Heart left ventricle (tissue), 13 donors: ENCODE measurements at regions not wholly inside any gene's neighbourhood (a gene's known extent, or its start where the extent isn't known, plus 50 kb on each side); places are given as distances from the start of the nearest gene placed in this dataset.

Source experiments
- CTCF ChIP-seq, 12 donors: fragments of 200-600 bp; sonication (generic) in 4 of 12; IDR thresholded peaks; one replicate each; pipeline versions ENCODE4 v1.5.0 to v1.8.0; 2018 to 2022; ENCODE audit warnings: antibody characterized with exemption in 12 of 12, mild to moderate bottlenecking in 5 of 12
- POLR2A ChIP-seq, 2 donors: fragments of 450-650 bp; IDR thresholded peaks; one replicate each; pipeline ENCODE4 v1.6.1; 2017; ENCODE audit warnings: antibody characterized with exemption in 2 of 2, mild to moderate bottlenecking in 2 of 2, moderate library complexity in 2 of 2
- donor health status: ischemic (EF 13 %, LVEDD 7.1; RV severe dilation, severe dysfunction).
- donor health status: DM: no; HTN: yes; CAD: no.
- donor health status: DM: no; HTN: no; CAD: no.
- donor health status: ischemic (EF 25% LVEDD 6.9; RV normal size, moderate dysfunction).
- donor health status: ischemic (EF 25% LVEDD 5.7; RV mildly dilated, moderate dysfunction).
- donor health status: ischemic (EF 35%, LVEDD 5.7; RV mildly dilated, moderate dysfunction).
- donor health status: nonischemic (EF 11% LVEDD 7.7; RV severe dilation, severe dysfunction).
- donor health status: DM: yes; HTN: yes; CAD: no.
- donor health status: PGD.
- donor health status: ischemic (EF 29% LVEDD 5.4; RV normal size, mild dysfunction).
- donor health status: nonischemic (EF 23%, LVEDD 6.1; RV moderate dilation, normal function).

- TF ChIP-seq POLR2A (IDR thresholded peaks at IDR 0.05) (no peak), CTCF (IDR thresholded peaks at IDR 0.05) (no peak)
These were observed 496.5 kb downstream of the IGSF11 start for GRCh38 chr3:118538187-118538586.
